Ishikawa (cell line): ENCODE measurements at regions not wholly inside any gene's neighbourhood (a gene's known extent, or its start where the extent isn't known, plus 50 kb on each side); places are given as distances from the start of the nearest gene placed in this dataset.

Experiments used
- CREB1 ChIP-seq: IDR thresholded peaks from 2 replicates; pipeline ENCODE4 v1.6.1; 2012; ENCODE audit warnings: low read depth
- FOXM1 ChIP-seq: IDR thresholded peaks from 2 replicates; pipeline ENCODE4 v1.6.1; 2012; ENCODE audit warnings: low read depth, borderline replicate concordance
- TCF12 ChIP-seq: IDR thresholded peaks from 2 replicates; pipeline ENCODE4 v1.6.1; 2012; ENCODE audit warnings: low read depth

DNA sequence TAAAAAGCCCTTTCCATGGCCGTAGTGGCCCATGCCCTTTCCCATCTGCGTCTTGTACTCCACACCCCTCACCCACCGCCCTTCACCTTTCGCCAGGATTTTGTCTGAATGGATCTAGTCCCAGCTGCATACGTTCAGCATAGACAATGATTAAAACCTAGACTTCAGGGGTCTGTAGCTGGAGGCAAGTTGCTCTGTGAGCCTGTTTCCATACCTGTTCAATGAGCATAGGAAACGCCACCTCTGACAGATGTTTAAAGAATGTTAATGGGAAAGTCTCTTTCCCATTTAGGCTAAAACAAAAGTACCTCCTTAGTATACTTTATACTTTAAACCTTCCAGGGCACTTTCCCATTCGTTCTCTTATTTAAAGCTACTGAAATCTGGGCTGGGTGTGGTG lies 105.7 kb downstream of the SPRY4 start:
- TF ChIP-seq FOXM1 (no peak), CREB1 (no peak), TCF12 (no peak)
